ENCODE measurements at regions not wholly inside any gene's neighbourhood (a gene's known extent, or its start where the extent isn't known, plus 50 kb on each side); places are given as distances from the start of the nearest gene placed in this dataset.
"Not testable (repeated sequence)": the region's sequence is repeated elsewhere in the genome, so short reads cannot be mapped to it uniquely, and the experiment has no call there.

DNA sequence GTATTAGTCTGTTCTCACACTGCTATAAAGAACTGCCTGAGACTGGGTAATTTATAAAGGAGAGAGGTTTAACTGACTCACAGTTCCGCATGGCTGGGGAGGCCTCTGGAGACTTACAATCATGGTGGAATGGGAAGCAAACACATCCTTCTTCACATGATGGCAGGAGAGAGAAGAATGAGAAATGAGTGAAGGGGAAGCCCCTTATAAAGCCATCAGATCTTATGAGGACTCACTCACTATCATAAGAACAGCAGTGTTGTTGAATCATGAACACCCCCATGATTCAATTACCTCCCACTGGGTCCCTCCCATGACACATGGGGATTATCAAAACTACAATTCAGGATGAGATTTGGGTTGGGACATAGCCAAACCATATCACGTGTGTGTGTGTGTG, 1764.4 kb upstream of the SEL1L start:
- DNase-seq; intact Hi-C loops (cut with micrococcal nuclease); CTCF ChIA-PET; H3K27me3 ChIP-seq (ENCODE audit: control insufficient read depth in 2 of 2, insufficient read depth in 2 of 2, low read length in 2 of 2); H3K9me3 ChIP-seq (ENCODE audit: control insufficient read depth in 2 of 3, low read length in 3 of 3); H3K27me3 Mint-ChIP-seq; H3K27ac ChIP-seq (ENCODE audit: low read depth, low read length); H3K36me3 Mint-ChIP-seq; H3K4me1 Mint-ChIP-seq; H3K4me3 ChIP-seq (ENCODE audit: low read length); H3K4me1 ChIP-seq (ENCODE audit: control insufficient read depth in 2 of 2, insufficient read depth in 2 of 2, low read length in 2 of 2); ATAC-seq; H3K4me3 Mint-ChIP-seq; H3K36me3 ChIP-seq (ENCODE audit: control insufficient read depth in 2 of 3, insufficient read depth in 3 of 3, low read length in 3 of 3); H3K27ac Mint-ChIP-seq; POLR2A ChIA-PET: not testable (repeated sequence)
- H3K9me3 Mint-ChIP-seq: peaks cover 1 to 16% (median 6%) of the 10 kb centered on the region in 11 donors

DNA sequence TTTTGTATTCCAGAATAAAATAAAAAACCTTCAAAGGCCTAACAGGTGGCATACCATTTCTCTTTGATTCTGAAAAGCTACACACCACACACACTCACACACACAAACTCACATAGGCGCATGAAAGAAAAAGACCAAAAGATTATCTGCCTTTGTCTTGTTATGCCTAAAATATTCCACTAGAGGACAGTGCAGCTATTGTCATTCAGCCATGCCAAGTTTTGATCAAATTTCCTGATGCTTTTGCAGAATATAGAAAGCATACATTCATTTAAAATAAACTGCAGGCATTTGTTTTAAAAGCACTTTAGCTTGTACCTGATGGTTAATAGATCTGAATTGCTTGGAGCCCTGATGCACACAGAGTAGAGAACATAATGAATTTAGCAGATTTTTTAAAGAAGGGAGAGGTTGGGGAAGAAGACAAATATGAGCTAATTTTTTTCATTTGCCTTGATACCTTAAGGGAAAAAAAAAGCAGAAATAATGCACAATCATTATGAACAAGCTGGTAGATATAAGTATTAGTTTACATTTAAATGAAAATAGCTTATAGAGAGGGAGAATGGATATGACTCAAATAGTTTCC, 1766.9 kb upstream of the SEL1L start:
- ChIA-PET POLR2A (no interaction called here), CTCF (no interaction called here)
- DNase-seq (no peak), ATAC-seq (no peak)
- H3K27me3 Mint-ChIP-seq: no peaks in the 10 kb centered on the region
- no peaks in the 10 kb centered on the region for H3K9me3 ChIP-seq (ENCODE audit: control insufficient read depth in 2 of 3, low read length in 3 of 3)
- intact Hi-C loops (cut with micrococcal nuclease): no loop called here
- no peaks in the 10 kb centered on the region for H3K27me3 ChIP-seq (ENCODE audit: control insufficient read depth in 2 of 2, insufficient read depth in 2 of 2, low read length in 2 of 2)
- peaks cover 0 to 8% (median 3%) of the 10 kb centered on the region in 11 donors for H3K9me3 Mint-ChIP-seq
- H3K27ac ChIP-seq (ENCODE audit: low read depth, low read length): no peak overlapping the region
- no peaks in the 10 kb centered on the region for H3K36me3 ChIP-seq (ENCODE audit: control insufficient read depth in 2 of 3, insufficient read depth in 3 of 3, low read length in 3 of 3)
- H3K27ac Mint-ChIP-seq: no peak overlapping the region
- H3K36me3 Mint-ChIP-seq: no peaks in the 10 kb centered on the region
- H3K4me3 Mint-ChIP-seq: no peak overlapping the region
- no peak overlapping the region for H3K4me3 ChIP-seq (ENCODE audit: low read length)
- H3K4me1 ChIP-seq (ENCODE audit: control insufficient read depth in 2 of 2, insufficient read depth in 2 of 2, low read length in 2 of 2): no peaks in the 10 kb centered on the region
- H3K4me1 Mint-ChIP-seq: no peaks in the 10 kb centered on the region

DNA sequence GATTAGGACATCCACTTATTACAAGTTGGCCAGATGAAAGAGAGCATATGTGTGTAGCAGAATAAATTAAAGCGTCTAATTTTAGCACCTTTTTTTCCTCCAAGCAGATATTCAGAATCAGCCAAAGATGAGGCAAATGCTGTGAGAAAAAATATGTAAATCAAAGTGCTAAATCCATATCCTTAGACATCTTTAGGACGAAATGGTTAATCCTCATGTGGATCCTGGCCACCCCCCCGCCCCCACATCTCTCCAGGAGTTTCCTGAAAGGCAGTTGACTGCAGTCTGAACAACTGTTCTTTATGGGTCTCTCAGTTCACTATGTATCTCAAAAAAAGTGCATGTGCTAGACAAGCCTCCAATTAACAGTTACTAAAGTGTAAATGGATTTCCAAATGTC, 1768.1 kb upstream of the SEL1L start:
- CTCF ChIA-PET: no interaction called here
- no peak overlapping the region for H3K4me3 ChIP-seq (ENCODE audit: low read length)
- no peak overlapping the region for H3K4me3 Mint-ChIP-seq

DNA sequence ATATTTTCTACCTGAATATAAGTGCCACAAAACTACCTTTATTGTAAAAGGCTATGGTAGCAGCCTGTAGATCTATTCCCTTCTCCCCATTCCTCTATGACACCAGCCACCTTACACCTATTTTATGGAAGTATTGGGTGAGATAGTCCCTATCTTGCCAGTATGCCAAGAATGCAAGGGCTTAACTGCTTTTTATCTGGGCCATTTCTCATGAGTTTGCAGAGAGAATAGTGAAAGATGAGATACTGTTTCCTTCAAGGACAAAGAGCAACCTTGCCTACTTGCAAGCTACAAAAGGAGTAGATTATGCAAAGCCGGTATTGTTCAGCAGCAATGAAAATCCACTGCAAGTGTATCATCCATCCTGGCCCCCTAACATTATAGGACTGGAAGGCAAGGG, 1775.6 kb upstream of the SEL1L start:
- Histone ChIP-seq H3K36me3 (ENCODE audit: control insufficient read depth in 2 of 3, insufficient read depth in 3 of 3, low read length in 3 of 3) (no peaks in the 10 kb centered on the region), H3K4me1 (ENCODE audit: control insufficient read depth in 2 of 2, insufficient read depth in 2 of 2, low read length in 2 of 2) (no peaks in the 10 kb centered on the region), H3K9me3 (ENCODE audit: control insufficient read depth in 2 of 3, low read length in 3 of 3) (no peaks in the 10 kb centered on the region), H3K27me3 (ENCODE audit: control insufficient read depth in 2 of 2, insufficient read depth in 2 of 2, low read length in 2 of 2) (no peaks in the 10 kb centered on the region), H3K27ac (ENCODE audit: low read depth, low read length) (no peak overlapping the region), H3K4me3 (ENCODE audit: low read length) (no peak overlapping the region)
- peaks cover 0 to 22% (median 7%) of the 10 kb centered on the region in 11 donors for H3K9me3 Mint-ChIP-seq
- ChIA-PET CTCF (no interaction called here), POLR2A (no interaction called here)
- DNase-seq: no peak
- no peak overlapping the region for H3K4me3 Mint-ChIP-seq
- intact Hi-C loops (cut with micrococcal nuclease): no loop called here
- no peak overlapping the region for H3K27ac Mint-ChIP-seq
- no peaks in the 10 kb centered on the region for H3K27me3 Mint-ChIP-seq
- no peaks in the 10 kb centered on the region for H3K4me1 Mint-ChIP-seq
- peaks cover 0 to 5% (median 0%) of the 10 kb centered on the region in 5 donors for H3K36me3 Mint-ChIP-seq
- no peak for ATAC-seq

More for the DNA sequence above, 1768.1 kb upstream of the SEL1L start:
- Histone ChIP-seq H3K9me3 (ENCODE audit: control insufficient read depth in 2 of 3, low read length in 3 of 3) (no peaks in the 10 kb centered on the region), H3K4me1 (ENCODE audit: control insufficient read depth in 2 of 2, insufficient read depth in 2 of 2, low read length in 2 of 2) (no peaks in the 10 kb centered on the region), H3K27ac (ENCODE audit: low read depth, low read length) (no peak overlapping the region), H3K36me3 (ENCODE audit: control insufficient read depth in 2 of 3, insufficient read depth in 3 of 3, low read length in 3 of 3) (no peaks in the 10 kb centered on the region), H3K27me3 (ENCODE audit: control insufficient read depth in 2 of 2, insufficient read depth in 2 of 2, low read length in 2 of 2) (no peaks in the 10 kb centered on the region)
- no peak overlapping the region for H3K27ac Mint-ChIP-seq
- no peaks in the 10 kb centered on the region for H3K36me3 Mint-ChIP-seq
- no peaks in the 10 kb centered on the region for H3K27me3 Mint-ChIP-seq
- intact Hi-C loops (cut with micrococcal nuclease): no loop called here
- POLR2A ChIA-PET: no interaction called here
- H3K4me1 Mint-ChIP-seq: no peaks in the 10 kb centered on the region
- peaks cover 0 to 5% (median 2%) of the 10 kb centered on the region in 11 donors for H3K9me3 Mint-ChIP-seq
- no peak for ATAC-seq
- DNase-seq: no peak

DNA sequence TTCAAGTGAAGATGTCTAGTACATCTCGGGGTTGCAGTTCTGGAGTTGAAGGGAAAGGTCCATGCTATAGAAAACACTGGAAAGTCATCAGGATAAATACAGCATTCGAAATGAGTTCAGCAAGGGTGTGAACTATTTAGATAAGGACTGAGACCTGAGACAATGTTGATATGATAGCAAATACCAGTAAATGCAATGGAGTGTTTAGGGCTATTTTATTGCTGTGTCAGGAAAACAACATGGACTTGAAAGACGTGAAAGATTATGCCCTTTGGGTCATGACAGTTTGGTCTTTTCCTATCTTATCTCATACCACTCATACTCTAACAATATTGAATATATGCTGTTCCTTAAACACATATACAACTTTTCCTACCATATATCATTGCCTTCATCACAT, 1776.2 kb upstream of the SEL1L start:
- Histone ChIP-seq H3K9me3 (ENCODE audit: control insufficient read depth in 2 of 3, low read length in 3 of 3) (no peaks in the 10 kb centered on the region), H3K4me1 (ENCODE audit: control insufficient read depth in 2 of 2, insufficient read depth in 2 of 2, low read length in 2 of 2) (no peaks in the 10 kb centered on the region), H3K27me3 (ENCODE audit: control insufficient read depth in 2 of 2, insufficient read depth in 2 of 2, low read length in 2 of 2) (no peaks in the 10 kb centered on the region), H3K36me3 (ENCODE audit: control insufficient read depth in 2 of 3, insufficient read depth in 3 of 3, low read length in 3 of 3) (no peaks in the 10 kb centered on the region), H3K4me3 (ENCODE audit: low read length) (no peak overlapping the region), H3K27ac (ENCODE audit: low read depth, low read length) (no peak overlapping the region)
- no peak for ATAC-seq
- ChIA-PET POLR2A (no interaction called here), CTCF (no interaction called here)
- H3K27me3 Mint-ChIP-seq: no peaks in the 10 kb centered on the region
- intact Hi-C loops (cut with micrococcal nuclease): no loop called here
- peaks cover 0 to 5% (median 0%) of the 10 kb centered on the region in 5 donors for H3K36me3 Mint-ChIP-seq
- peaks cover 0 to 26% (median 7%) of the 10 kb centered on the region in 11 donors for H3K9me3 Mint-ChIP-seq
- H3K27ac Mint-ChIP-seq: no peak overlapping the region
- no peaks in the 10 kb centered on the region for H3K4me1 Mint-ChIP-seq
- no peak for DNase-seq
- no peak overlapping the region for H3K4me3 Mint-ChIP-seq

DNA sequence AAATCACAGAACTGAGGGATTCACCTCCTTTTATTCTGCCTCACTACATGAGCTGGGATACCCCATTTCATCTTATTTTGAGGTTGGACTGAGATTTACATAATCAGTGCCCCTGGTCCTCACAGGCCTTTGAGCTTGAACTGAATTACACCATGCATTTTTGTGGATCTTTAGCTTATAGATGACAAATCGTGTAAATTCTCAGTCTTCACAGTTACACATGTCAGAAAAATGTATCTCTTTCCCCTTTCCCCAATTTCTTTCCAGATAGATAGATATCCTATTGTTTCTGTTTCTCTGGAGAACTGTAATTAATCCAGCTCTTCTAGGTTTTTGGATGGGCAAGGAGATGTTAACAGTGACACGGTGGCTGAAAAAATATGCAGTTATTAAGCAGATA, 1778.9 kb upstream of the SEL1L start:
- intact Hi-C loops (cut with micrococcal nuclease): no loop called here
- Histone ChIP-seq H3K4me1 (ENCODE audit: control insufficient read depth in 2 of 2, insufficient read depth in 2 of 2, low read length in 2 of 2) (no peaks in the 10 kb centered on the region), H3K27me3 (ENCODE audit: control insufficient read depth in 2 of 2, insufficient read depth in 2 of 2, low read length in 2 of 2) (no peaks in the 10 kb centered on the region), H3K4me3 (ENCODE audit: low read length) (no peak overlapping the region), H3K36me3 (ENCODE audit: control insufficient read depth in 2 of 3, insufficient read depth in 3 of 3, low read length in 3 of 3) (no peaks in the 10 kb centered on the region), H3K9me3 (ENCODE audit: control insufficient read depth in 2 of 3, low read length in 3 of 3) (no peaks in the 10 kb centered on the region), H3K27ac (ENCODE audit: low read depth, low read length) (no peak overlapping the region)
- Mint-ChIP-seq H3K4me1 (no peaks in the 10 kb centered on the region), H3K27ac (no peak overlapping the region), H3K36me3 (peaks cover 0 to 5% (median 0%) of the 10 kb centered on the region in 5 donors), H3K4me3 (no peak overlapping the region), H3K27me3 (no peaks in the 10 kb centered on the region), H3K9me3 (peaks cover 0 to 28% (median 7%) of the 10 kb centered on the region in 11 donors)
- DNase-seq: no peak
- POLR2A ChIA-PET: no interaction called here
- CTCF ChIA-PET: no interaction called here
- ATAC-seq: no peak

DNA sequence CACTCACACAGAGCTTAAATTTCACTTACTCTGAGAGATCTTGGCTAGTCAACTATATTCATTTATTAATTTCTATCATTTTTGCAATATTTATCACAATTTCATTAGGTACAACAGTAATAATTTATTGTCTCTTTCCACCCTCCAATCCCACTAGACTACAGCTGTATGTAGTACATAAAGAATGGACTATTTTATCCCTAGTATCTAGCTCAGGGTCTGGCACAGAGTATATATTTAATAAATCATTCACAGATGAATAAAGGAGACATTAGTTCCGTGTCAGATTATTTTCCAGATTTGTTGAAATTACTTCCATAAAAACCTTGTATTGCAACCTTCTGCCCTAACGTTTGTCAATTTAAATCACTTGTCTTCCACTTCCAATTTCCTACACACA, 1781.1 kb upstream of the SEL1L start:
- H3K9me3 Mint-ChIP-seq: peaks cover 0 to 32% (median 6%) of the 10 kb centered on the region in 11 donors
- H3K4me1 Mint-ChIP-seq: no peaks in the 10 kb centered on the region
- Histone ChIP-seq H3K36me3 (ENCODE audit: control insufficient read depth in 2 of 3, insufficient read depth in 3 of 3, low read length in 3 of 3) (no peaks in the 10 kb centered on the region), H3K27ac (ENCODE audit: low read depth, low read length) (no peak overlapping the region), H3K9me3 (ENCODE audit: control insufficient read depth in 2 of 3, low read length in 3 of 3) (no peaks in the 10 kb centered on the region), H3K27me3 (ENCODE audit: control insufficient read depth in 2 of 2, insufficient read depth in 2 of 2, low read length in 2 of 2) (no peaks in the 10 kb centered on the region), H3K4me1 (ENCODE audit: control insufficient read depth in 2 of 2, insufficient read depth in 2 of 2, low read length in 2 of 2) (no peaks in the 10 kb centered on the region), H3K4me3 (ENCODE audit: low read length) (no peak overlapping the region)
- intact Hi-C loops (cut with micrococcal nuclease): no loop called here
- H3K36me3 Mint-ChIP-seq: peaks cover 0 to 5% (median 0%) of the 10 kb centered on the region in 5 donors
- ChIA-PET POLR2A (interaction anchor here (0.7 kb wide), 1 partner anchor 82 kb away, joined by 3 read pairs; no protein-coding TSS in a partner anchor), CTCF (no interaction called here)
- DNase-seq (no peak), ATAC-seq (no peak)
- no peak overlapping the region for H3K4me3 Mint-ChIP-seq
- no peaks in the 10 kb centered on the region for H3K27me3 Mint-ChIP-seq
- H3K27ac Mint-ChIP-seq: no peak overlapping the region

Data from naive thymus-derived CD4-positive, alpha-beta T cell (primary cell).